ENCODE measurements at regions not wholly inside any gene's neighbourhood (a gene's known extent, or its start where the extent isn't known, plus 50 kb on each side); places are given as distances from the start of the nearest gene placed in this dataset.
"Not testable (repeated sequence)": the region's sequence is repeated elsewhere in the genome, so short reads cannot be mapped to it uniquely, and the experiment has no call there.

GRCh38 chr6:142637624-142638351, 307.2 kb downstream of the HIVEP2 start:
- DNase-seq: no peak

- DNase-seq: no peak
Measured at GRCh38 chr6:142642651-142643050, 302.3 kb downstream of the HIVEP2 start.

GRCh38 chr6:142644866-142645265, 300.1 kb downstream of the HIVEP2 start:
- DNase-seq: no peak

- DNase-seq: no peak
Measured at GRCh38 chr6:142645663-142646062, 299.3 kb downstream of the HIVEP2 start.

GRCh38 chr6:142647449-142648035, 297.4 kb downstream of the HIVEP2 start:
- no peak for DNase-seq

GRCh38 chr6:142648036-142648451, 296.9 kb downstream of the HIVEP2 start:
- no peak for DNase-seq

GRCh38 chr6:142648526-142648925, 296.4 kb downstream of the HIVEP2 start:
- DNase-seq: no peak

GRCh38 chr6:142649438-142650234, 295.3 kb downstream of the HIVEP2 start:
- not testable (repeated sequence) for DNase-seq

GRCh38 chr6:142651384-142651783, 293.6 kb downstream of the HIVEP2 start:
- DNase-seq: no peak

GRCh38 chr6:142653710-142654420, 291.1 kb downstream of the HIVEP2 start:
- DNase-seq: peak; percentile 52

GRCh38 chr6:142659661-142660060, 285.3 kb downstream of the HIVEP2 start:
- no peak for DNase-seq

GRCh38 chr6:142665393-142665792, 279.6 kb downstream of the HIVEP2 start:
- DNase-seq: no peak

- no peak for DNase-seq
Measured at GRCh38 chr6:142666599-142667185, 278.3 kb downstream of the HIVEP2 start.

- DNase-seq: no peak
Measured at GRCh38 chr6:142669471-142670351, 275.3 kb downstream of the HIVEP2 start.

GRCh38 chr6:142671791-142672190, 273.2 kb downstream of the HIVEP2 start:
- DNase-seq: no peak

- DNase-seq: no peak
Measured at GRCh38 chr6:142675517-142675916, 269.5 kb downstream of the HIVEP2 start.

- no peak for DNase-seq
Measured at GRCh38 chr6:142676027-142676443, 268.9 kb downstream of the HIVEP2 start.

GRCh38 chr6:142676647-142677192, 268.3 kb downstream of the HIVEP2 start:
- no peak for DNase-seq

GRCh38 chr6:142679907-142680700, 264.9 kb downstream of the HIVEP2 start:
- DNase-seq: no peak

GRCh38 chr6:142681099-142681498, 263.9 kb downstream of the HIVEP2 start:
- no peak for DNase-seq
